Fibroblast of peridontal ligament (primary cell): ENCODE measurements at regions not wholly inside any gene's neighbourhood (a gene's known extent, or its start where the extent isn't known, plus 50 kb on each side); places are given as distances from the start of the nearest gene placed in this dataset.
"Not testable (repeated sequence)": the region's sequence is repeated elsewhere in the genome, so short reads cannot be mapped to it uniquely, and the experiment has no call there.

ENCODE experiments used
- DNase-seq: peaks from one replicate; pipeline ENCODE4 v3.0.0-alpha.2; 2010; ENCODE audit errors: extremely low read depth

DNA sequence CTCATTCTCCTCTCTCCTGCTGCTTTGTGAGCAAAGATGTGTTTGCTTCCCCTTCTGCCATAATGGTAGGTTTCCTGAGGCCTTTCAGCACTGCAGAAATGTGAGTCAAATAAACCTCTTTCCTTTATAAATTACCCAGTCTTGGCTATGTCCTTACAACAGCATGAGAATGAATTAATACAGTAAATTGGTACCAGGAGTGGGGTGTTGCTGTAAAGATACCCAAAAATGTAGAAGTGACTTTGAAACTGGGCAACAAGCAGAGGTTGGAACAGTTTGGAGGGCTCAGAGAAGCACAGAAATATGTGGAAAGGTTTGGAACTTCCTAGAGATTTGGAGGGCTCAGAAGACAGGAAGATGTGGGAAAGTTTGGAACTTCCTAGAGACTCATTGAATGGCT is 388.7 kb upstream of the GHITM start:
- DNase-seq = no peak

DNA sequence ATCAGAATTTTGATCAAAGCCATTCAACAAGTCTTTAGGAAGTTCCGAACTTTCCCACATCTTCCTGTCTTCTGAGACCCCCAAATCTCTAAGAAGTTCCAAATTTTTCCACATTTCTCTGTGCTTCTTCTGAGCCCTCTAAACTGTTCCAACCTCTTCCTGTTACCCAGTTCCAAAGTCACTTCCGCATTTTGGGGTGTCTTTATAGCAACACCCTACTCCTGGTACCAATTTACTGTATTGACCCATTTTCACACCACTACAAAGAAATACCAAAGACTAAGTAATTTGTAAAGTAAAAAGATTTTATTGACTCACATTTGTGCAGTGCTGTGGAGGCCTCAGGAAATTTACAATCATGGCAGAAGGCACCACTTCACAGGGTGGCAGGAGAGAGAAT is 385.8 kb upstream of the GHITM start:
- no peak for DNase-seq

DNA sequence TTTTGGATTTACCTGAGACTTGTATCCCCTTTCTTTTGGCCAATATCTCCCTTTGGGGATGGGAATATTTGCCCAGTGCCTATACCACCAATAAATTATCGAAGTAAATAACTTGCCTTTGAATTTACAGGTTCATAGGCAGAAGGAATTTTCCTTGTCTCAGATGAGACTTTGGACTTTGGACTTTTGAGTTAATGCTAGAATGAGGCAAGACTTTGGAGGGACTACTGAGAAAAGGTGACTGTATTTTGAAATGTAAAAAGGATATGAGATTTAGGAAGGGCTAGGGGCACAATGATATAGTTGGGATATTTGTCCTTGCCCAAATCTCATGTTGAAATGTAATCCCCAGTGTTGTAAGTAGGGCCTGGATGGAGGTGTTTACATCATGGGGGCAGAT is 384.5 kb upstream of the GHITM start:
- DNase-seq = no peak

DNA sequence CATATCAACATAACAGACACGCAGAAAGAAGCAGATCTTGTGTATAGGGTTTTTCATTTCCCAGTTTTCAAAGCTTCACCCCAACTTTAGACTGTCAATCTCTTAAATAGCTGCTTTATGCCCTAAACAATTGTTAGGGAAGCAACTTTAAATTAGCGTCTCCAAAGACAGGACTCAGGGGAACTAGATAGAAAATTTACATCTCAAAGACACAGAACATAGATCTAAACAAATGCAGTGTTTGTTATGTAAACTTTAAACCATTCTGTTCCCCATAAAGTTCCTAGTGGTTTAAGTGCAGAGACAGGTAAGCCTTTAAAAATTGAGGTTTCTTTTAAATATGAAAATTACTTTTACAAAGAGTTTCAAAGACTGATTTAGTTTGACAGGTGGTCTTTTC is 379.2 kb upstream of the GHITM start:
- no peak for DNase-seq

DNA sequence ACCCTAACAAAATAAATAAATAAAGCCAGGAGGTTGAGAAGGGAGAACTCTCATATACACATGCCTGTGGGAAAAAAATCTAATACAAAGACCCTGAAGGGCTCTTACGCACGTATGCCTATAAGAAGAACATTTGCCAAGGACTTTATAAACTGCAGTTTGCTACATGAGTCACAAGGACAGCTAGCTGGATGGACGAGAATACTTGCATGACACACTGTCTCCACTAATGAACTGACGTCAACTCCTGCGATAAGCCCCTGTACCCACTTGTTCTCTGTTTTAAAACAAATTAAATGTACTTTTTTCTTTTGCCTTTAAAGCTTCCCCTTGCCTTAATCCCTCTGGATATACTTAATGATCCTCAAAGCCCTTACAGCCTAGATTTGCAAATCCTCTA is 374.6 kb upstream of the GHITM start:
- no peak for DNase-seq

DNA sequence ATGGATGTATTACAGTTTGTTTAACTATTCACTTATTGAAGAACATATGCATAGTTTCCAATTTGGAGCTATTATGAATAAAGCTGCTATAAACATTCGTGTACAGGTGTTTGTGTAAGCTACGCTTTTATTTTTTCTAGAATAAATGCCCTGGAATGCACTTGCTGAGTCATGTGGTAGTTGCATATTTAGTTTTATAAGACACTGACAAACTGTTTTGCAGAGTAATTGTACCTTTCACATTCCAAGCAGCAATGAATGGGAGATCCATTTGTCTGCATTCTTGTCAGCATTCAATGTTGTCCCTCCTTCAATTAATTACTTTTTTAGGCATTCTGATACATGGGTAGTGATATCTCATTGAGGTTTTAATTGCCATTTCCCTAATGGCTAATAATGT is 373.6 kb upstream of the GHITM start:
- DNase-seq = no peak

DNA sequence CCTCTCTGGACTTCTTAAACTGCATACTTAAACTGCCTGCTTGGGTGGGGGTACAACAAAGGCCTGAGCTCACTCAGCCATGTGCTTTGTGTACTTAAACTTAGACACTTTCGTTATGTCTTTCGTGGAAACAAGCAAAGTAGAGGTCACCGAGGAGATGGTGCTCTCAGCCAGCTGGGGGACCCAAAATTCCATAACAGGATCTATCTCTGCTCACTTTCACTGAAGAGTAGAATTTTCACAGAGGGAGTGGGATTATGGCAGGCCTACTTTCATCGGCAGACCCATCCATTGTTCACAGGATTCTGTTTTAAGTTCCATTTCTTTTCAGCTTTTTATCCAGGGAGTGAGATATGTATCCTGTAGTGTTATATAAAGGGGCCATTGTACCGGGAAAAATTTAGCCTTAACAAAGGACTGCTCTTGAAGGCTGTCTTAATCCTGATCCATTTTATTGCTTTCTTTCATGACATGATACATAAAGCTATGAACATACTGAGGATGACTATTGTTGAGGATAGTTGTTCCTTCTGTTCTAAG is 370.0 kb upstream of the GHITM start:
- DNase-seq = no peak

DNA sequence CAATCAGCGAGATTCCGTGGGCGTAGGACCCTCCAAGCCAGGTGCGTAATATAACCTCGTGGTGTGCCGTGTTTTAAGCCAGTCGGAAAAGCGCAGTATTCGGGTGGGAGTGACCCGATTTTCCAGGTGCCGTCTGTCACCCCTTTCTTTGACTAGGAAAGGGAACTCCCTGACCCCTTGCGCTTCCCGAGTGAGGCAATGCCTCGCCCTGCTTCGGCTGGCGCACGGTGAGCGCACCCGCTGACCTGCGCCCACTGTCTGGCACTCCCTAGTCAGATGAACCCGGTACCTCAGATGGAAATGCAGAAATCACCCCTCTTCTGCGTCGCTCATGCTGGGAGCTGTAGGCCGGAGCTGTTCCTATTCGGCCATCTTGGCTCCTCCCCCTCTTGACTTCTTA is 352.6 kb upstream of the GHITM start:
- not testable (repeated sequence) for DNase-seq

DNA sequence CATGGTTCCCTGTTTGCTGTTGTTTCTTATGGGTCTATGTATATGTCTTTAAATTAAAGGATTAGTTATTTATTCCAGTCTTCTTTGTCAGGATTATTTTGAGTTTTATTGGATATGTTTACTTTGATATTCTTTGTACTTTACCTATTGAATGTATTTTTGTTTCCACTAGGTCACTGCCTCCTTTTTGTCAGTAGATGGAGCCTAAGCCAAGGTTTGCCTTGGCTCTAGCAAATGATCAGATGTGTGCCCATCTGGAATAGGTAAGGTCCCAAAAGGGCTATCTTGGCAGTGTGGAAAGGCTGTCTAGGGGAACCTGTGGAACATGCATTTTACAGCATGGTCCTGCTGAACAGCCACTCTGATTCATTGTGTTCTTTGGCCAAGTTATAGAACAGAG is 337.3 kb upstream of the GHITM start:
- DNase-seq = no peak

DNA sequence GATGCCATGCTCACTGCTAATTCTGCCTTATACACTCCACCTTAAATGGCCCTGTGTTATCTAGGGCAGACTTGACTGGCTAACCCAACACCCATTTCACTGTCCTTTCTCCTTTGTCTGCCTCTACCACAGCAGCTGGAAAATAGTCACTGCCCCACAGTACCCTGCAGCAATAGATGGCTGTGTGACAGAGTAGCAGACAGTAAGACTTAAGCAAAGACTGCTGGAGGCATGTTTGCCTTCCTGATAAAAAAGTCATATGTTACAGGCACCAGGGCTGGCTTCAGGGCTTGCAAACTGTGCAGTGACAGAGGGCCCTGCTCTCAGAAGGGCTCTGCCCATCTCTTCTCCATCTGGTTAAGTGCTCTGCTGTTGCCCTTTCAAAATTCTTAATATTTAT is 332.6 kb upstream of the GHITM start:
- DNase-seq = no peak

DNA sequence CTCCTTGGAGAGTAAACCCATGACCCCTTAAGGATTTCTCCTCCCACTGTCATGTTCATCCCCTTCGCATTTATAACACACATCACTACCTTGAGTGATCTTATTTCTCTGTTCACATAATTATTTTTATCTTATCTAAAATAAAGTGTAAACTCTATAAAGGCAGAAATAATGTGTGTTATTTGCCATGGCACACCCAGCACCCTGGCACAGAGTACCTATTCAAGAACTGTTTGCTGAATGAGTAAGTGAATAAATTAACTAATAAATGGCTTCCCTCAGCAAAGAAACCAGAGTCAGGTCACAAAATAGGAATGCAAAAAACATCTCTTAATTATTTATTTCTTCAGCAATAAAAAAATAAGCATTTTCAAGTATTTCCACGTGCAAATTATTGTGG is 330.3 kb upstream of the GHITM start:
- DNase-seq = no peak

DNA sequence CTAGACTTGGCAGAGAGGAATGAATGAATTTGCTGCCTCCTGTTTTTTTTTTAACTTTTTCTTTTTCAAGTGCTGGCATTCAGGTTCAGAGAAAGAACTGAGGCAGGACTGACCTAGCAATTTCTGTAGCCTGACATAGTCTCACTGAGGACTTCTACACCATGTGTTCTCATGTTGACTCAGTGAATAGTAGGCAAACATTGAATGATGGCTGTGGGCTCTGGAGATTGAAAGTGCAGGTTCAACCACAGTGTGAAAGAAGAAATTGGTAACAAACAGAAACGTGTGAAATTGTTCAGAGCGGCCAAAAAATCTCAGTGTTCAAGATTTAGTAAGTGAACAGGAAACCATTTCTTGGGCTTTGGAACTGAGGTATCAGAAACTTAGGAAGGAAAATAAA is 322.4 kb upstream of the GHITM start:
- DNase-seq = no peak

DNA sequence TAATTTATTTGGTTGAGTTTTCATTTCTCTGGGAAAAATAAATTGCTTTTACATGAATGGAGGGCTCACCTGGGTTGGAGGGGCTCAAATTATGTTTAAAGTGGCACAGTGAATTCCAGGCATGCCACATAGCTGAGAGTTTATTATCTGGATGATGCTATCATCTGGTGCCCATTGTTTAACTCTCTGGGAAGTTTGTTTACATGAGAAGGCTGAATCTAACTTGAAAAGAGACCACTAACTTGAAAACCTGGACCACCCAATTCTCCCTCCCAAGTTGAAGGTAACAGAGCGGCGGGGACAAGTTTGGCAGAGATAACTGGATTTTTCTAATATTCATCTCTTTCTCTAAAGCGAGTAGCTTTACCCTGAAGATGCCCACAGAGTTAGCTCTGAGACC is 321.5 kb upstream of the GHITM start:
- no peak for DNase-seq

DNA sequence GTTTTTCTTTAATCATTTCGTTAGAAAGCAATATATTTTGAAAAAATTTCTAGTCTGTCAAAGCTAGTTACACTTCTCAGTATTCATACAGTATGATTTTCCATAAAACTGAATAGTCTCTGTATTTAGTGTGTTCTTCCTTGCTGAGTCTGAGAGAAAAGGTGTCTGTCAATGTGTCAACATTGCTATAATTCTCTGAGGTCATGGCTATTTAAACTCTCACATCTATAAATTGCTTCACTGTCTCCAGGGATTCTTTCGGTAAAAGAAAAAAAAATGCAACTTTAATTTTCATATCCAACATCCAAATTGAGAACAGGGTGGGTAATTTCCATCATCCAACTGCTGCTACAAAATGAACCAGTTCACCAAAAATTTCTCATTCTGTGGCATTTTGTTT is 319.7 kb upstream of the GHITM start:
- DNase-seq = no peak

DNA sequence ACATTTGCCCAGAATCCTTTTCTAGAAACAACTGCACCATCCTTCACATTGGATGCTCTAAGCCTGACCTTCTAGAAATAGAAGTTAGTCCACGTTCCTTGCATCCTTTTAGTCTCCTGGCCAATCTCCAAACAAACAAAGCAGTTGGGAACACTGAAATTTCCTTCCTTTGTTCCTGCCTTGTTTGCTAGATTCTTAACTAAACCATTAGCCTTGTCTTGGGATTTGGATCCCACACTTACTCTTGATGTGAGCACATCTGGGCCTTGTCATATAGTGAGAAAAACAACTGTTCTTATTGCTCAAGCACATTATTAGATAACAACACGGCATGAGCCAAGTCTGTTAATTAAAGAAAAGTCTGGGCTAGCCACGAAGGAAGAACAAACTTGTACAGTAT is 319.3 kb upstream of the GHITM start:
- no peak for DNase-seq

DNA sequence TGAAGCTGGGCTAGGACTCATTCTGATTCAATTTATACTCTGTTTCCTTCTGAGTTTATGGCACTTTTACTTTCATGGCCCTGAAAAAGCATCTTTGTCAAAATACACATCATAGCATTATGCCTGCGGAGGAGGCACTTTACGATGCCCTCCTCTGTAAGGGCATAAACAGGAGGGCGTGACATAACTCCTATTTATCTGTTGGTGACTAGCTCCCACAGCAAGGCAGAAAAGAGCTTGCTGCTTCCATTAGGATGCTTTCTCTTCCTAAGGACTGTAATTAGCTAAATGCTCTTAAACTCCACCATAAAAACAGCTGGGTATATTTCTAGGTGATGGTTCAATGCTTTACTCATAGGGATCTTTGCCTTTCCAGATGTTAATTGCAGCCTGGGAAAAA is 315.2 kb upstream of the GHITM start:
- DNase-seq = no peak

DNA sequence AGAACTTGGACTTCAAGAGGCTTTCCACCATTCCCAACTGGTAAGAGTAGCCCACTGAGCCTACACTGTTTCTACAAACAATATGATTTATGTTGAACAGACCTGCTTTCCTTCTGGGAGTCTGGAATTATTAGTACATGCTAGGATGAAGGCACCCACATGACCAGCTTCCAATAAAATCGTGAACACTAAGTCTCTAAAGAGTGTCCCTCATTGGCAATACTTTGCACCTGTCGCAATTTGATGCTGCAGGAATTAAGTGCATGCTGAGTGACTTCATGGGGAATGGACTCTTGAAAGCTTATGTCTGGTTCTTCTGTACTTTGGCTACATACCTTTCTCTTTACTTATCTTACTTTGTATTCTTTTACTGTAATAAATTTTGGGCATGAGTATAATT is 305.2 kb upstream of the GHITM start:
- DNase-seq = no peak

DNA sequence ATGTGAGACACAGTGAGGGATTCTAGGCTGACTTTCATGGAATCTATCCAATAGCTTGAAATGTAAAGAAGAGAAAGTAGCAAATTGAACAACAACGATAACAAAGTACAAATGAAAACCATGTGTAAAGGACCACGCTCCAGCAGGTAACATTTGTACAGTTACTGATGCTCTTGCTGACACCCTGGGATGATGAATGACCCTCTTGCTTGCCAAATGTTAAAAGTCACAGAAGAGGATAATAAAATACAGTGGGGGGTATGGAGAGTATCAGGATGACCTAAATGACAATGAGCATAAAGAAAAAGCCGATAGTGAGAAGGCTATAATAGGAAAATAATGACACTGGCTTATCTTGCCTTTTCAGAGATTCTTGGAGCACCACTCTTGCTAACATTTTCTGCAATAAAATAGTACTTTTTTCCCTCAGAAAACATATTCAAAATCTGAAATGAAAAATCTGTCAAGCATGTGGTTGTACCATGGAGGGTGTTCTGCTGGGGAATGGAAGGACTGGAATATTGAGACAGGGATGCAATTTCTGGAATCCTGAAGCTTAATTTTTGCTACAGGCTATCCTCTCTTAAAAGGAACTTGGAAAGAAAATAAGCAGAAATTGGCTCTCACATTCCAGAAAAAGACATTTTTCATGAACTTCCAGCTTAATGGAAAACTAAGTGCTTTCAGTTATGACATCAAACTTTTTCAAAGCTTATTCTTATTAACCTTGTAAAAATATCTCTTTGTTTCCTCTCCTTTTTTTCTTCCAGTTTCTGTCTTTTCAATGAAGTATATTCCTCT is 303.2 kb upstream of the GHITM start:
- no peak for DNase-seq

DNA sequence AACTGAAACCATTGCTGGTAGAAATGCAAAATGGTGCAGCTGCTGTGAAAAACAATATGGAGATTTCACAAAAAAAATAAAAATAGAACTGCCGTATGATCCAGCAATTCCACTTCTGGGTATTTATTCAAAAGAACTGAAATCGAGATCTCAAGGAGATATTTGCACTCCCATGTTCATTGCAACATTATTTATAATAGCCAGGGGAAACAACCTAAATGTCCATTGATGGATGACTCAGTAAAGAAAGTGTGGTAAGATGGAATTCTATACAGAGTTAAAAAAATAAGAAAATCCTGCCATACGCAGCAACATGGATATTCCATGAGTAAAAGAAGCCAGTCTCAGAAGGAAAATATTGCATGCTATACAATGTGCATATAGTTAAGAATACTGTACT is 290.6 kb upstream of the GHITM start:
- DNase-seq = no peak

DNA sequence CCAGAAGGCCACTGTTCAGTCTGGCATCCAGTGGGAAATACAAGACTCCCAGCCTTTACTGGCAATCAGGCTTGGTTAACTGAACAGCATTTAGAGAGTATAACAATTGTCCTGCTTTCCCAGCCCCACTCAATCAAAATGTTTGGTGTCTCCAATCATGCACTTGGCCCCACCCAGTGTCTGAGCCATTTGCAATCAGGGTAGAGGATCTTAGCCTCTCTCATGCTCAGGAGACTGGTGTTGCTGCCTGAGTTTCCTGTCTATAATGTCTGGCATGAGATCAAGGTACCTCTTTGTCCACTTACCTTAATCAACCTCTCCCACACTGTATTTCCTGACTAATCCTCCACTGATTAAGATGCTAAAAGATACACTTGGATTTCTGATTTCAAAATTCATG is 290.2 kb upstream of the GHITM start:
- no peak for DNase-seq

DNA sequence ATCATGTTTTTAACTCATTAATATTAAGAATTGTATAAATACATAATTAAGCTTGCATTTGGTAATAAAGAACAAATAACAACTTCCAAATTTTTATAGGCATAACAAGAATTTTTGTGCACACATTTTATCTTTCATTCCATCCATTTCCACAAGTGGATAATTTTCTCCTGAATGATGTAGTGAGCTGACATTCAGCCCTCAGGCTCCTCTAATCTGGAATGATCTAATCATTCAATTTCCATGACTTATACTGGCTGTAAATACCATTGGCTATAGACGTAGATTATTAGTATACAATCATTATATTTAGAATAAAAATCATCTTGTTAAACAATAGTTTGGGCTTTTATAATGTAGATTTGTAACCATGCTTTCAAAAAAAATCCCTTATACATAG is 287.2 kb upstream of the GHITM start:
- DNase-seq = no peak

DNA sequence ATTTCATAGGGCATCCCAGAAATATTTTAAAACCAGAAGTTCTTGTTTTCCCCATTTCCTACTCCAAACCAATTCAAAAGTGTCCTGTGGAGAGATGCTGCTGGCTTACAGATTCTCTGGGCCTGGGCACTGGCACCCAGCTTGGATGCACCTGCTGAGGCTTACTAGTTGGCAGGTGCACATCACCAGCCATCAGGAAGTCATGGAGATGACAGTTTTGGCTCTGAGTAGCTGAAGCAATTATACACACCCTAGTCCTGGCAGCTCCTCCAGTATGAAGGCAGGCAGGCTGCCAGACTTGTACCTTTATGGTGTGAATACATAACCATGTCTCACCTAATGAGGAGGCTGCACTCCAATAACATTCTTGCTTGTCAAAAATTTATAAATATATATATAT is 276.6 kb upstream of the GHITM start:
- DNase-seq = no peak

DNA sequence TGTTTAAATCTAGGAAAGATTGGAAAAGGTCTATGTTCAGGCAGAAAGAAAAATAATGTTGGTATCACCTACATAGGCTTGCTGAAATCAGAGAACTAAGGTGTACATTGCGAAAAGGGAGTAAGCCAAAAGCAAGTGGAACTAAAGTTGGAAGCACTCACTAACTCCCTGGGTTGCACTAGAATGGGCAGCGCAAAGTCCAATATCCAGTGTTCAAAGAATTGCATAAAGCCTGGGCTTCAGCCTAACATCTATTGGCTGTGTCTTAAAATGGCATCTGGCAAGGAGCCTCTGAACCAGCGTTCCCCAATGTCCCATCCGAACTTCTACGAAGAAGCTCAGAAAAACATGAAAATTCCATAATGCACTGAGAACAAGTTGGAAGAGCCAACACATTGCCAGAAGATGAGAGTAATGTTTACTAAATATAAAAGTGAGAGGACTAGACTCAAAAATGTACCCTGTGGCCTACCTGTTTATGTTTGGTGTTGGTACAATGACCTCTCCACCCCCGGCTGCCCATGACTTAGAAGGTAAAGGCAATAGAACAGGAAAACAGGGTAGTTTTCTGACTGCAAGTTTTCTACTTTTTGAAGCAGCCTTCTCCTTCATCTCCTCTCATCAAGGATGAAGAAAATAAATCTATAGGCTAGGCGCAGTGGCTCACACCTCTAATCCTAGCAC is 275.9 kb upstream of the GHITM start:
- DNase-seq = no peak

DNA sequence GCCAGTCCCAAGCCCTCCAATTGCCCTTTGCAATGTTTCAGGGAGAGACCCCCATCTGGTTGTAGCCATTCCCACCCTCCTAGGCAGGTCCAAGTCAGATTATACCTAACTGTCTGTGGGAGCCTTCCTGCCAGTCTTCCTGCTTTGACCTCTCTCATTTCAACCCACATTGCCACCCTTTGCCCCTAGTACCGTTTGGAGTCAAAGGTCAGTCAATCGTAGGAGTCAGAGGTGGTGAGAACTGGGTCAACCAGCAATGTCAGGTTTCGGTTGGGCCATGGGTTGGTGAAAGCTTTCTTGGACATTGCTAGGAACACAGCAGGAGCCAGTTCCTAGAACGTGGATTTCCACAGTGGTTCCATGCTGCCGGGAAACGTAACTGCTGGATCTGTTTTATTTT is 269.4 kb upstream of the GHITM start:
- DNase-seq = no peak
